ENCODE measurements at regions not wholly inside any gene's neighbourhood (a gene's known extent, or its start where the extent isn't known, plus 50 kb on each side); places are given as distances from the start of the nearest gene placed in this dataset.

GRCh38 chr6:47366335-47366890, 56.7 kb upstream of the TNFRSF21 start:
- no peak for DNase-seq
- Histone ChIP-seq H3K4me1 (ENCODE audit: low read length) (no peaks in the 10 kb centered on the region), H3K36me3 (replicated peaks; ENCODE audit: insufficient read depth, low read length) (no peaks in the 10 kb centered on the region), H3K4me3 (ENCODE audit: low read length) (no peak overlapping the region), H4K20me1 (ENCODE audit: insufficient read depth, low read length) (no peaks in the 10 kb centered on the region), H2AFZ (ENCODE audit: low read length) (no peak overlapping the region), H3K9me3 (replicated peaks; ENCODE audit: insufficient read depth, low read length) (no peaks in the 10 kb centered on the region), H3K27me3 (replicated peaks; ENCODE audit: insufficient read depth, low read length) (no peaks in the 10 kb centered on the region), H3K9ac (ENCODE audit: low read length) (no peak overlapping the region), H3K9me2 (replicated peaks; ENCODE audit: insufficient read depth, low read length) (no peaks in the 10 kb centered on the region), H3K79me2 (ENCODE audit: low read length) (no peaks in the 10 kb centered on the region), H3F3A (ENCODE audit: insufficient read depth, low read length) (no peaks in the 10 kb centered on the region), H3K4me2 (ENCODE audit: low read depth, low read length) (no peak overlapping the region), H3K27ac (ENCODE audit: low read length) (no peak overlapping the region)
- TF ChIP-seq EZH2 (optimal IDR thresholded peaks at IDR 0.05; ENCODE audit: low read depth, low read length) (no peak), EZH2phosphoT487 (IDR thresholded peaks at IDR 0.05; ENCODE audit: low read length) (no peak)
- TF ChIP-seq, protein P1, sequence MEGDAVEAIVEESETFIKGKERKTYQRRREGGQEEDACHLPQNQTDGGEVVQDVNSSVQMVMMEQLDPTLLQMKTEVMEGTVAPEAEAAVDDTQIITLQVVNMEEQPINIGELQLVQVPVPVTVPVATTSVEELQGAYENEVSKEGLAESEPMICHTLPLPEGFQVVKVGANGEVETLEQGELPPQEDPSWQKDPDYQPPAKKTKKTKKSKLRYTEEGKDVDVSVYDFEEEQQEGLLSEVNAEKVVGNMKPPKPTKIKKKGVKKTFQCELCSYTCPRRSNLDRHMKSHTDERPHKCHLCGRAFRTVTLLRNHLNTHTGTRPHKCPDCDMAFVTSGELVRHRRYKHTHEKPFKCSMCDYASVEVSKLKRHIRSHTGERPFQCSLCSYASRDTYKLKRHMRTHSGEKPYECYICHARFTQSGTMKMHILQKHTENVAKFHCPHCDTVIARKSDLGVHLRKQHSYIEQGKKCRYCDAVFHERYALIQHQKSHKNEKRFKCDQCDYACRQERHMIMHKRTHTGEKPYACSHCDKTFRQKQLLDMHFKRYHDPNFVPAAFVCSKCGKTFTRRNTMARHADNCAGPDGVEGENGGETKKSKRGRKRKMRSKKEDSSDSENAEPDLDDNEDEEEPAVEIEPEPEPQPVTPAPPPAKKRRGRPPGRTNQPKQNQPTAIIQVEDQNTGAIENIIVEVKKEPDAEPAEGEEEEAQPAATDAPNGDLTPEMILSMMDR (IDR thresholded peaks at IDR 0.05; ENCODE audit: low read length), result no peak

GRCh38 chr6:47371139-47371869, 61.6 kb upstream of the TNFRSF21 start:
- no peaks in the 10 kb centered on the region for H3F3A ChIP-seq (ENCODE audit: insufficient read depth, low read length)
- H3K9ac ChIP-seq (ENCODE audit: low read length), result no peak overlapping the region
- no peaks in the 10 kb centered on the region for H3K9me3 ChIP-seq (replicated peaks; ENCODE audit: insufficient read depth, low read length)
- TF ChIP-seq EZH2phosphoT487 (IDR thresholded peaks at IDR 0.05; ENCODE audit: low read length) (no peak), EZH2 (optimal IDR thresholded peaks at IDR 0.05; ENCODE audit: low read depth, low read length) (no peak)
- TF ChIP-seq, protein P1 (IDR thresholded peaks at IDR 0.05; ENCODE audit: low read length), result no peak
- H3K4me2 ChIP-seq (ENCODE audit: low read depth, low read length), result no peak overlapping the region
- no peaks in the 10 kb centered on the region for H3K4me1 ChIP-seq (ENCODE audit: low read length)
- H3K79me2 ChIP-seq (ENCODE audit: low read length), result no peaks in the 10 kb centered on the region
- no peak overlapping the region for H3K27ac ChIP-seq (ENCODE audit: low read length)
- H3K4me3 ChIP-seq (ENCODE audit: low read length), result no peak overlapping the region
- H4K20me1 ChIP-seq (ENCODE audit: insufficient read depth, low read length), result no peaks in the 10 kb centered on the region
- no peaks in the 10 kb centered on the region for H3K36me3 ChIP-seq (replicated peaks; ENCODE audit: insufficient read depth, low read length)
- no peak overlapping the region for H2AFZ ChIP-seq (ENCODE audit: low read length)
- DNase-seq, result no peak
- H3K9me2 ChIP-seq (replicated peaks; ENCODE audit: insufficient read depth, low read length), result no peaks in the 10 kb centered on the region
- no peaks in the 10 kb centered on the region for H3K27me3 ChIP-seq (replicated peaks; ENCODE audit: insufficient read depth, low read length)

DNA sequence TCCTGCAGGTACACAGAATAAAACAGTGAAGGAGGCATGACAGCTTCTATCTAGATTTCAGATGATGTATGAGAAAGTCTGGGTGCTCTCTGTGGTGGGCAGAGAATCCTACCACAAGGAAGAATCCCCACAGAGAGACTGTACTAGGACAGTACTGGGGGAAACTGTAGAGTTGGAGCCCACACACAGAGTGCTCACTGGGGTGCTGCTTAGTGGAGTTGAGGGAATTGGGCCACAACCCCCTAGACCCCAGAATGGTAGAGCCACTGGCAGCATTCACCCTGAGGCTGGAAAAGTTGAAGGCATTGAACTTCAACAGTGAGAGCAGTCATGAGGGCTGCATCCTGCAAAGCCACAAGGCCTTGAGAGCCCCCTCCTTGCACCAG, 62.2 kb upstream of the TNFRSF21 start:
- no peak for DNase-seq
- H3K9ac ChIP-seq (ENCODE audit: low read length), result no peak overlapping the region
- no peak overlapping the region for H3K4me3 ChIP-seq (ENCODE audit: low read length)
- H3K79me2 ChIP-seq (ENCODE audit: low read length), result no peaks in the 10 kb centered on the region
- H3K4me2 ChIP-seq (ENCODE audit: low read depth, low read length), result no peak overlapping the region
- H2AFZ ChIP-seq (ENCODE audit: low read length), result no peak overlapping the region
- no peaks in the 10 kb centered on the region for H4K20me1 ChIP-seq (ENCODE audit: insufficient read depth, low read length)
- H3K4me1 ChIP-seq (ENCODE audit: low read length), result no peaks in the 10 kb centered on the region
- no peaks in the 10 kb centered on the region for H3K36me3 ChIP-seq (replicated peaks; ENCODE audit: insufficient read depth, low read length)
- no peaks in the 10 kb centered on the region for H3K27me3 ChIP-seq (replicated peaks; ENCODE audit: insufficient read depth, low read length)
- no peaks in the 10 kb centered on the region for H3K9me2 ChIP-seq (replicated peaks; ENCODE audit: insufficient read depth, low read length)
- H3K27ac ChIP-seq (ENCODE audit: low read length), result no peak overlapping the region
- no peaks in the 10 kb centered on the region for H3K9me3 ChIP-seq (replicated peaks; ENCODE audit: insufficient read depth, low read length)
- TF ChIP-seq, protein P1 (IDR thresholded peaks at IDR 0.05; ENCODE audit: low read length), result no peak
- no peak for TF ChIP-seq EZH2 (optimal IDR thresholded peaks at IDR 0.05; ENCODE audit: low read depth, low read length)
- no peak for TF ChIP-seq EZH2phosphoT487 (IDR thresholded peaks at IDR 0.05; ENCODE audit: low read length)
- H3F3A ChIP-seq (ENCODE audit: insufficient read depth, low read length), result no peaks in the 10 kb centered on the region
